RWPE2 (cell line): ENCODE measurements at regions not wholly inside any gene's neighbourhood (a gene's known extent, or its start where the extent isn't known, plus 50 kb on each side); places are given as distances from the start of the nearest gene placed in this dataset.

Experiments used
- ATAC-seq: fragments of 200-7000 bp; cut with Tn5 transposase; 3 replicates; pipeline ENCODE4 v1.9.1; 2021; ENCODE audit warnings: low read depth
- DNase-seq: peaks from one replicate; pipeline ENCODE4 v3.0.0-alpha.2; 2020; ENCODE audit warnings: low spot score
- H3K27ac ChIP-seq: fragments of 450-650 bp; 2 replicates; pipeline ENCODE4 v1.5.1; 2017; ENCODE audit warnings: mild to moderate bottlenecking; ENCODE audit not compliant: poor library complexity, severe bottlenecking
- H3K27me3 ChIP-seq: fragments of 250-450 bp; sonication (Bioruptor Pico); 2 replicates; pipeline ENCODE4 v1.5.1; 2021; ENCODE audit warnings: mild to moderate bottlenecking, moderate library complexity; ENCODE audit not compliant: insufficient read depth, poor library complexity, severe bottlenecking
- H3K36me3 ChIP-seq: fragments of 250-450 bp; sonication (Bioruptor Pico); 2 replicates; pipeline ENCODE4 v1.5.1; 2020; ENCODE audit warnings: low read depth, mild to moderate bottlenecking, moderate library complexity
- H3K4me1 ChIP-seq: fragments of 250-450 bp; sonication (Bioruptor Pico); 2 replicates; pipeline ENCODE4 v1.5.1; 2021; ENCODE audit warnings: mild to moderate bottlenecking, moderate library complexity; ENCODE audit not compliant: insufficient read depth, poor library complexity, severe bottlenecking
- H3K4me3 ChIP-seq: fragments of 250-450 bp; sonication (Bioruptor Pico); 2 replicates; pipeline ENCODE4 v1.5.1; 2021; ENCODE audit warnings: mild to moderate bottlenecking, moderate library complexity; ENCODE audit not compliant: severe bottlenecking
- H3K9me3 ChIP-seq: fragments of 250-450 bp; sonication (Bioruptor Pico); 2 replicates; pipeline ENCODE4 v1.5.1; 2021; ENCODE audit warnings: mild to moderate bottlenecking, moderate library complexity; ENCODE audit not compliant: severe bottlenecking
- TF ChIP-seq, protein P1 (sequence below): fragments of 450-650 bp; IDR thresholded peaks from one replicate; pipeline ENCODE4 v1.5.1; 2017; ENCODE audit warnings: mild to moderate bottlenecking, moderate library complexity; ENCODE audit not compliant: poor library complexity, severe bottlenecking

DNA sequence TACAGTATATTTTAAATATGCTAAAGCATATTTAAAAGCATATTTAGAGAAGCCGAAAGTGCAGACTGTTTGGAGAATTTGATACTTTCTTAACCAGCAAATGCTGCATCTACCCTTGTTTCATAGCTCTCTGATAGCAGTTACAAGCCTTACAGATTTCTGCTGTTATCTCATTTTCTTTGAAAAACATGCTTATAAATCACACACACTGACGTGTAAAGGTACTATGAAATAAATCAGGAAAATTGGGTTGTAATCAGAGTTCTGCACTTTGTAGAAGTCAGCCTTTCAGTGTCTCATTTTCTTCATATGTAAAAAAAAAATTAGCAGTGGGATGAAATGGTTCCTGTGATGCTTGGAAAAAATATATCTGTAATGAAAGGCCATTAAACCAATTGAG is 1432.4 kb upstream of the ATXN8OS start:
- no peaks in the 10 kb centered on the region for H3K9me3 ChIP-seq
- no peaks in the 10 kb centered on the region for H3K4me1 ChIP-seq
- no peaks in the 10 kb centered on the region for H3K36me3 ChIP-seq
- TF ChIP-seq, protein P1, sequence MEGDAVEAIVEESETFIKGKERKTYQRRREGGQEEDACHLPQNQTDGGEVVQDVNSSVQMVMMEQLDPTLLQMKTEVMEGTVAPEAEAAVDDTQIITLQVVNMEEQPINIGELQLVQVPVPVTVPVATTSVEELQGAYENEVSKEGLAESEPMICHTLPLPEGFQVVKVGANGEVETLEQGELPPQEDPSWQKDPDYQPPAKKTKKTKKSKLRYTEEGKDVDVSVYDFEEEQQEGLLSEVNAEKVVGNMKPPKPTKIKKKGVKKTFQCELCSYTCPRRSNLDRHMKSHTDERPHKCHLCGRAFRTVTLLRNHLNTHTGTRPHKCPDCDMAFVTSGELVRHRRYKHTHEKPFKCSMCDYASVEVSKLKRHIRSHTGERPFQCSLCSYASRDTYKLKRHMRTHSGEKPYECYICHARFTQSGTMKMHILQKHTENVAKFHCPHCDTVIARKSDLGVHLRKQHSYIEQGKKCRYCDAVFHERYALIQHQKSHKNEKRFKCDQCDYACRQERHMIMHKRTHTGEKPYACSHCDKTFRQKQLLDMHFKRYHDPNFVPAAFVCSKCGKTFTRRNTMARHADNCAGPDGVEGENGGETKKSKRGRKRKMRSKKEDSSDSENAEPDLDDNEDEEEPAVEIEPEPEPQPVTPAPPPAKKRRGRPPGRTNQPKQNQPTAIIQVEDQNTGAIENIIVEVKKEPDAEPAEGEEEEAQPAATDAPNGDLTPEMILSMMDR, result no peak
- no peaks in the 10 kb centered on the region for H3K27me3 ChIP-seq
- no peak overlapping the region for H3K4me3 ChIP-seq
- no peak overlapping the region for H3K27ac ChIP-seq
- no peak for DNase-seq
- ATAC-seq, result no peak

- H3K27ac ChIP-seq, result no peak overlapping the region
- ATAC-seq (no peak), DNase-seq (no peak)
- H3K4me1 ChIP-seq, result no peaks in the 10 kb centered on the region
- no peak overlapping the region for H3K4me3 ChIP-seq
- TF ChIP-seq, protein P1, result no peak
- no peaks in the 10 kb centered on the region for H3K9me3 ChIP-seq
- no peaks in the 10 kb centered on the region for H3K27me3 ChIP-seq
- no peaks in the 10 kb centered on the region for H3K36me3 ChIP-seq
Observed at GRCh38 chr13:68667863-68668262, 1437.7 kb upstream of the PCDH9 start.

DNA sequence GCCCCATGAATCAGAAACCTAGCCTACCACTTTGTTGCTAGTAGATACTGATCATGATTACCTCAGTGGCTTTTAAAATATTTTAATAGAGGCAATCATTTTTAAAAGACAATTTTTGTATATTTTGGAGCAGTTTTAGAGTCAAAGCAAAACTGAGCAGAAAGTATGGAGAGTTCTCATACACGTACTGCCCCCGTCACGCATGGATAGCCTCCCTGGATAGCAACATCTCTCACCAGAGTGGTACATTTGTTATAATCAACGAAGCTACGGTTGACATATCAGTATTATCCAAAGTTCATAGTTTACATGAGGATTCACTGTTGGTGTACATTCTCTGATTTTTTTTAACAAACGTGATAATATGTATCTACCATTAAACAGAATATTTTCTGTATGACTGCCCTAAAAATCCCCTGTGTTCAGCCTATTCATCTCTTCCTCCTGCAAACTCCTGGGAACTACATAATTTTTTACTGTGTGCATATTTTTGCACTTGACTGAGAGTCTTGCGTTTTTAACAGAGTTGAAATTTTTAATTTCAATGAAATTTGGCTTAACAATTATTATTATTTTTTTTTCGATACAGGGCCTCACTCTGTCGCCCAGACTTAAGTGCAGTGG is 1436.8 kb upstream of the PCDH9 start:
- ATAC-seq (no peak), DNase-seq (no peak)
- Histone ChIP-seq H3K4me1 (no peaks in the 10 kb centered on the region), H3K27ac (no peak overlapping the region), H3K27me3 (no peaks in the 10 kb centered on the region), H3K9me3 (no peaks in the 10 kb centered on the region), H3K36me3 (no peaks in the 10 kb centered on the region), H3K4me3 (no peak overlapping the region)
- TF ChIP-seq, protein P1, result no peak

DNA sequence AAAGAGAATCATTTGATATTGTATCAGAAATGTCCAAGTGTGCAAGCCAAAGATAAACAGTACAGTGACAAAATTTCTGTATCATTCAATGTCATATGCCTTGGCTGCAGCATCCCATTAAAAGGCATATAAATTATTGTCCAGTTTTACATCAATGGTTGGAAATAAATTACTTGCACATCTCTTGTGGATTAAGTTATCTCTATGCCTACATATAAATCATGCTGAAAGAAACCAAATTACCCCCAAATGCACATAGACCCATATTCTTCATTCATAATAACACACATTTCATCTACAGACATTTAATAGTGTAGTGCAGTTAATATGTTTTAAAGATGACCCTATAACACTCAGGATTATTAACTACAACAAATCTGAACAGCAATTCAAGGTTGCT is 1415.7 kb upstream of the PCDH9 start:
- Histone ChIP-seq H3K27ac (no peak overlapping the region), H3K4me1 (no peaks in the 10 kb centered on the region), H3K36me3 (no peaks in the 10 kb centered on the region), H3K27me3 (no peaks in the 10 kb centered on the region), H3K4me3 (no peak overlapping the region), H3K9me3 (no peaks in the 10 kb centered on the region)
- no peak for DNase-seq
- TF ChIP-seq, protein P1, result no peak
- ATAC-seq, result no peak

DNA sequence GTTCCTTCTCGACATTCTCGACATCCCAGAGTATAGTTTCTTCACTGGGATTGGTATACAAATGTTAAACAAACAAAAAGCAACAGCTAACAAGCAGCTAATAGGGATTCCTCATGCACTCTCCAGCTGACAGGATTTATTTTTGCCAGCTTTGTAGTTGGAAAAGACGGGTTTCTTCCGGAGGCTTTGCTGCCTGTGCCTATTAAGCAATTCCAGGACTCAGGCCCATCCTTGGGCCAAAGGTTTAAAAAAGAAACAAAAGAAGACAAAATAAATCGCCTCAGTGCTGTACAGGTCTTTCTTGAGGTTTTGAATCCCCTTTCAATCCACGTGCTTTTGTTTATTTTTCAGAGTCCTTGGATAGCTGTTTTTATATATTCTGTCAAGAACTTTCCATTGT is 1414.5 kb upstream of the PCDH9 start:
- DNase-seq (no peak), ATAC-seq (no peak)
- no peak overlapping the region for H3K4me3 ChIP-seq
- TF ChIP-seq, protein P1, result no peak
- H3K27ac ChIP-seq, result no peak overlapping the region
- no peaks in the 10 kb centered on the region for H3K27me3 ChIP-seq
- H3K36me3 ChIP-seq, result no peaks in the 10 kb centered on the region
- H3K4me1 ChIP-seq, result no peaks in the 10 kb centered on the region
- no peaks in the 10 kb centered on the region for H3K9me3 ChIP-seq
